Fibroblast of pulmonary artery (primary cell): ENCODE measurements at regions not wholly inside any gene's neighbourhood (a gene's known extent, or its start where the extent isn't known, plus 50 kb on each side); places are given as distances from the start of the nearest gene placed in this dataset.
A peak's percentile ranks its signal among the peaks of the same experiment; 100 is the strongest.

ENCODE experiments used
- DNase-seq: peaks from one replicate; pipeline ENCODE4 v3.0.0-alpha.2; 2010; ENCODE audit warnings: low read depth
- H3K4me3 ChIP-seq: replicated peaks from 2 replicates; pipeline ENCODE4 v1.5.1; 2011; ENCODE audit warnings: low read depth, mild to moderate bottlenecking, control low read depth, low read length, moderate library complexity
- CTCF ChIP-seq: IDR thresholded peaks from 2 replicates; pipeline ENCODE4 v1.5.1; 2011; ENCODE audit warnings: mild to moderate bottlenecking, control low read depth, low read length, inconsistent platforms; ENCODE audit errors: missing control alignments

GRCh38 chr6:102619585-102619984, 1226.1 kb downstream of the GRIK2 start:
- DNase-seq, result peak; percentile 2
- H3K4me3 ChIP-seq, result no peak overlapping the region
- TF ChIP-seq CTCF, result peak; percentile 31

- DNase-seq, result no peak
Measured at GRCh38 chr6:102582569-102582968, 1189.1 kb downstream of the GRIK2 start.

GRCh38 chr6:102581378-102582124, 1188.0 kb downstream of the GRIK2 start:
- DNase-seq, result no peak
- H3K4me3 ChIP-seq, result no peak overlapping the region
- no peak for TF ChIP-seq CTCF

More at GRCh38 chr6:102582569-102582968, 1189.1 kb downstream of the GRIK2 start:
- no peak overlapping the region for H3K4me3 ChIP-seq
- TF ChIP-seq CTCF, result no peak

GRCh38 chr6:102571236-102571908, 1177.9 kb downstream of the GRIK2 start:
- H3K4me3 ChIP-seq, result no peak overlapping the region
- TF ChIP-seq CTCF, result no peak
- no peak for DNase-seq

GRCh38 chr6:102562713-102563112, 1169.2 kb downstream of the GRIK2 start:
- no peak for DNase-seq
- TF ChIP-seq CTCF, result no peak
- no peak overlapping the region for H3K4me3 ChIP-seq

GRCh38 chr6:102553214-102553613, 1159.7 kb downstream of the GRIK2 start:
- no peak for TF ChIP-seq CTCF
- no peak for DNase-seq
- H3K4me3 ChIP-seq, result no peak overlapping the region
